ENCODE measurements at regions not wholly inside any gene's neighbourhood (a gene's known extent, or its start where the extent isn't known, plus 50 kb on each side); places are given as distances from the start of the nearest gene placed in this dataset.

- Histone ChIP-seq H3K4me3 (replicated peaks in 1 of 2; ENCODE audit: low read depth in 1 of 2, low read length in 2 of 2) (no peak overlapping the region), H4K20me1 (ENCODE audit: insufficient read depth) (no peaks in the 10 kb centered on the region), H3K9me3 (ENCODE audit: control insufficient read depth in 1 of 2, insufficient read depth in 1 of 2, low read depth in 1 of 2, low read length in 2 of 2) (no peaks in the 10 kb centered on the region), H3K27ac (ENCODE audit: low read depth, low read length) (no peak overlapping the region), H3K36me3 (ENCODE audit: control insufficient read depth in 1 of 2, insufficient read depth in 2 of 2, low read length in 2 of 2) (no peaks in the 10 kb centered on the region), H2AFZ (ENCODE audit: low read depth, low read length, poor library complexity, severe bottlenecking) (no peak overlapping the region), H3K9ac (ENCODE audit: low read length) (no peak overlapping the region), H3K4me1 (ENCODE audit: control insufficient read depth in 1 of 2, insufficient read depth in 2 of 2, low read length in 2 of 2) (no peaks in the 10 kb centered on the region), H3K9me2 (ENCODE audit: insufficient read depth) (no peaks in the 10 kb centered on the region), H3K4me2 (ENCODE audit: low read length) (no peak overlapping the region), H3K79me2 (ENCODE audit: insufficient read depth, low read length) (no peaks in the 10 kb centered on the region), H3K27me3 (ENCODE audit: insufficient read depth, low read length) (no peaks in the 10 kb centered on the region)
- ChIA-PET POLR2A (no interaction called here), CTCF (no interaction called here), RAD21 (ENCODE audit: low non-redundant PET in 1 of 2, low total read pairs in 2 of 2, uncharacterized antibody in 2 of 2, unreplicated experiment in 2 of 2) (no interaction called here)
- DNase-seq (ENCODE audit: low read depth, low spot score) (no peak), ATAC-seq (no peak)
- TF ChIP-seq RAD21 (IDR thresholded peaks at IDR 0.05; ENCODE audit: low read depth) (no peak), YY1 (IDR thresholded peaks at IDR 0.05; ENCODE audit: extremely low read depth, insufficient replicate concordance, low read depth, low read length) (no peak), EZH2phosphoT487 (IDR thresholded peaks at IDR 0.05; ENCODE audit: borderline replicate concordance) (no peak), ZNF274 (IDR thresholded peaks at IDR 0.05; ENCODE audit: low read depth, low read length) (no peak), CTCF (IDR thresholded peaks at IDR 0.05 in 2 of 3, conservative IDR thresholded peaks at IDR 0.05 in 1 of 3; ENCODE audit: borderline replicate concordance in 1 of 3, insufficient read depth in 1 of 3, low read depth in 2 of 3, low read length in 2 of 3) (no peak), SRF (IDR thresholded peaks at IDR 0.05; ENCODE audit: low read depth) (no peak), SIN3A (IDR thresholded peaks at IDR 0.05; ENCODE audit: low read depth) (no peak), EGR1 (IDR thresholded peaks at IDR 0.05; ENCODE audit: low read depth) (no peak), ELF1 (IDR thresholded peaks at IDR 0.05; ENCODE audit: borderline replicate concordance, low read depth) (no peak), ZFX (IDR thresholded peaks at IDR 0.05) (no peak), CEBPB (IDR thresholded peaks at IDR 0.05; ENCODE audit: low read depth) (no peak), ZBTB33 (IDR thresholded peaks at IDR 0.05; ENCODE audit: extremely low read depth, insufficient replicate concordance, low read length) (no peak)
- intact Hi-C loops (cut with micrococcal nuclease) = no loop called here
- BruUV-seq (replicated peaks) = no TSS peak
Observed at GRCh38 chr4:12472087-12472486, 1012.1 kb downstream of the RAB28 start.
